Liver (tissue), 3 donors: ENCODE measurements at regions not wholly inside any gene's neighbourhood (a gene's known extent, or its start where the extent isn't known, plus 50 kb on each side); places are given as distances from the start of the nearest gene placed in this dataset.

ENCODE experiments used
- CTCF ChIP-seq: fragments of 150-350 bp; IDR thresholded peaks from 2 replicates; pipeline ENCODE4 v1.5.1; 2017; ENCODE audit warnings: improper control_type of control experiment, low read depth, low read length; ENCODE audit not compliant: missing input control
- NR2F2 ChIP-seq: IDR thresholded peaks from 2 replicates; pipeline ENCODE4 v1.6.1; 2016; ENCODE audit warnings: antibody characterized with exemption
- RXRA ChIP-seq, 2 donors: IDR thresholded peaks; 2 replicates each; pipeline ENCODE4 v1.6.1; 2017 to 2018; ENCODE audit warnings: antibody characterized with exemption in 2 of 2, mild to moderate bottlenecking in 1 of 2
- donor health status: healthy.
- donor health status: healthy.

GRCh38 chr2:59899692-59900091 lies 653.8 kb downstream of the BCL11A start:
- TF ChIP-seq CTCF = no peak
- TF ChIP-seq NR2F2 = no peak
- TF ChIP-seq RXRA (IDR thresholded peaks at IDR 0.05) = no peak
